ENCODE measurements at regions not wholly inside any gene's neighbourhood (a gene's known extent, or its start where the extent isn't known, plus 50 kb on each side); places are given as distances from the start of the nearest gene placed in this dataset.
"Not testable (repeated sequence)": the region's sequence is repeated elsewhere in the genome, so short reads cannot be mapped to it uniquely, and the experiment has no call there.

- DNase-seq (ENCODE audit: low read depth): no peak
Measured at GRCh38 chr5:166058660-166059059, 2232.8 kb upstream of the WWC1 start.

GRCh38 chr5:166062094-166062493 is 2229.4 kb upstream of the WWC1 start:
- no peak for DNase-seq (ENCODE audit: low read depth)

GRCh38 chr5:166062719-166063118 is 2228.7 kb upstream of the WWC1 start:
- DNase-seq (ENCODE audit: low read depth): no peak

GRCh38 chr5:166063261-166063660 is 2228.2 kb upstream of the WWC1 start:
- DNase-seq (ENCODE audit: low read depth): no peak

GRCh38 chr5:166068547-166069335 is 2222.7 kb upstream of the WWC1 start:
- DNase-seq (ENCODE audit: low read depth): no peak

GRCh38 chr5:166073901-166074581 is 2217.4 kb upstream of the WWC1 start:
- no peak for DNase-seq (ENCODE audit: low read depth)

GRCh38 chr5:166074582-166075481 is 2216.6 kb upstream of the WWC1 start:
- DNase-seq (ENCODE audit: low read depth): no peak

GRCh38 chr5:166083183-166083959 is 2208.1 kb upstream of the WWC1 start:
- DNase-seq (ENCODE audit: low read depth): no peak

- no peak for DNase-seq (ENCODE audit: low read depth)
Measured at GRCh38 chr5:166086568-166086967, 2204.9 kb upstream of the WWC1 start.

- no peak for DNase-seq (ENCODE audit: low read depth)
Measured at GRCh38 chr5:166088389-166089039, 2202.9 kb upstream of the WWC1 start.

- no peak for DNase-seq (ENCODE audit: low read depth)
Measured at GRCh38 chr5:166091931-166092330, 2199.5 kb upstream of the WWC1 start.

GRCh38 chr5:166093312-166093711 is 2198.1 kb upstream of the WWC1 start:
- DNase-seq (ENCODE audit: low read depth): no peak

GRCh38 chr5:166102947-166103346 is 2188.5 kb upstream of the WWC1 start:
- no peak for DNase-seq (ENCODE audit: low read depth)

- DNase-seq (ENCODE audit: low read depth): no peak
Measured at GRCh38 chr5:166111021-166111420, 2180.4 kb upstream of the WWC1 start.

GRCh38 chr5:166117072-166118066 is 2174.1 kb upstream of the WWC1 start:
- DNase-seq (ENCODE audit: low read depth): no peak

GRCh38 chr5:166119506-166119905 is 2171.9 kb upstream of the WWC1 start:
- no peak for DNase-seq (ENCODE audit: low read depth)

- DNase-seq (ENCODE audit: low read depth): no peak
Measured at GRCh38 chr5:166123717-166124116, 2167.7 kb upstream of the WWC1 start.

GRCh38 chr5:166127766-166128570 is 2163.5 kb upstream of the WWC1 start:
- DNase-seq (ENCODE audit: low read depth): no peak

- DNase-seq (ENCODE audit: low read depth): not testable (repeated sequence)
Measured at GRCh38 chr5:166145107-166145506, 2146.3 kb upstream of the WWC1 start.

Data from RPMI7951 (cell line).